Suprapubic skin (tissue), 3 donors: ENCODE measurements at regions not wholly inside any gene's neighbourhood (a gene's known extent, or its start where the extent isn't known, plus 50 kb on each side); places are given as distances from the start of the nearest gene placed in this dataset.

Experiments
- POLR2A ChIP-seq, 2 donors: fragments of 450-650 bp; IDR thresholded peaks; one replicate each; pipeline ENCODE4 v1.6.1; 2017; ENCODE audit warnings: antibody characterized with exemption in 2 of 2, mild to moderate bottlenecking in 2 of 2, moderate library complexity in 2 of 2
- TF ChIP-seq, protein P1 (sequence below), 2 donors: fragments of 200-600 bp in 1 of 2; fragments of 450-650 bp in 1 of 2; sonication (generic) in 1 of 2; IDR thresholded peaks; one replicate each; pipeline ENCODE4 v1.5.1; 2016 to 2019; ENCODE audit warnings: antibody characterized with exemption in 2 of 2, mild to moderate bottlenecking in 1 of 2, moderate library complexity in 1 of 2

DNA sequence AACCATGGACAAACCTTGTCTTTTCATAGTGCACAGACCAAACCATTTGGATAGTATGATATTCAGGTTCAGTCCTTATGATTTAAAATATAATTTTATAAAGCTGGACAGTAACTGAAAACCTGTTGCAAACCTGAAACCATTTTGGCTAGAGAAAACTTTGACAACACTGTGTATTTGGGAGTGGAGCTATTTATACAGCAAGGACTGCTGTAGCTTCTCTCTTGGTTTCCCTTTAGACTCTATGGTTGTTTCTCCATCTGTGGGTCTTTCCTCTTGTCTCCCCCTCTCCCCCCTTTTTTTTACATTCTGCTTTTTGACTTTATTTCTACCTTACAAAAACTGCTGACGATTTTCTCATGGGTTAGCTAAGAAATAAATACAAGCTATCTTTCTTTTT lies 581.7 kb downstream of the SLC4A3 start:
- TF ChIP-seq, protein P1, sequence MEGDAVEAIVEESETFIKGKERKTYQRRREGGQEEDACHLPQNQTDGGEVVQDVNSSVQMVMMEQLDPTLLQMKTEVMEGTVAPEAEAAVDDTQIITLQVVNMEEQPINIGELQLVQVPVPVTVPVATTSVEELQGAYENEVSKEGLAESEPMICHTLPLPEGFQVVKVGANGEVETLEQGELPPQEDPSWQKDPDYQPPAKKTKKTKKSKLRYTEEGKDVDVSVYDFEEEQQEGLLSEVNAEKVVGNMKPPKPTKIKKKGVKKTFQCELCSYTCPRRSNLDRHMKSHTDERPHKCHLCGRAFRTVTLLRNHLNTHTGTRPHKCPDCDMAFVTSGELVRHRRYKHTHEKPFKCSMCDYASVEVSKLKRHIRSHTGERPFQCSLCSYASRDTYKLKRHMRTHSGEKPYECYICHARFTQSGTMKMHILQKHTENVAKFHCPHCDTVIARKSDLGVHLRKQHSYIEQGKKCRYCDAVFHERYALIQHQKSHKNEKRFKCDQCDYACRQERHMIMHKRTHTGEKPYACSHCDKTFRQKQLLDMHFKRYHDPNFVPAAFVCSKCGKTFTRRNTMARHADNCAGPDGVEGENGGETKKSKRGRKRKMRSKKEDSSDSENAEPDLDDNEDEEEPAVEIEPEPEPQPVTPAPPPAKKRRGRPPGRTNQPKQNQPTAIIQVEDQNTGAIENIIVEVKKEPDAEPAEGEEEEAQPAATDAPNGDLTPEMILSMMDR (IDR thresholded peaks at IDR 0.05), result no peak
- no peak for TF ChIP-seq POLR2A (IDR thresholded peaks at IDR 0.05)
